ENCODE measurements at regions not wholly inside any gene's neighbourhood (a gene's known extent, or its start where the extent isn't known, plus 50 kb on each side); places are given as distances from the start of the nearest gene placed in this dataset.

- Histone ChIP-seq H2AFZ (ENCODE audit: low read depth, low read length) (no peak overlapping the region), H3F3A (ENCODE audit: insufficient read depth, low read length, poor library complexity, severe bottlenecking) (no peaks in the 10 kb centered on the region), H3K27ac (ENCODE audit: low read length) (no peak overlapping the region), H3K9ac (ENCODE audit: low read length) (no peak overlapping the region), H3K9me3 (ENCODE audit: low read length) (no peaks in the 10 kb centered on the region), H3K4me3 (ENCODE audit: low read length) (no peak overlapping the region), H3K9me2 (ENCODE audit: insufficient read depth, low read length) (no peaks in the 10 kb centered on the region), H3K36me3 (ENCODE audit: insufficient read depth, low read length) (no peaks in the 10 kb centered on the region), H4K20me1 (ENCODE audit: insufficient read depth) (no peaks in the 10 kb centered on the region), H3K27me3 (ENCODE audit: insufficient read depth, low read depth, low read length) (no peaks in the 10 kb centered on the region), H3K79me2 (replicated peaks; ENCODE audit: insufficient read depth, low read length) (no peaks in the 10 kb centered on the region), H3K4me2 (ENCODE audit: low read length) (no peak overlapping the region)
- no peak for TF ChIP-seq SMC3 (conservative IDR thresholded peaks at IDR 0.05; ENCODE audit: poor library complexity)
- TF ChIP-seq EZH2 (IDR thresholded peaks at IDR 0.05; ENCODE audit: borderline replicate concordance, insufficient read depth, low read length, poor library complexity, severe bottlenecking) = no peak
- TF ChIP-seq TAF1 (IDR thresholded peaks at IDR 0.05; ENCODE audit: low read depth) = no peak
- no peak for TF ChIP-seq REST (IDR thresholded peaks at IDR 0.05; ENCODE audit: borderline replicate concordance)
- TF ChIP-seq POLR2AphosphoS5 (IDR thresholded peaks at IDR 0.05) = no peak
- no peak for TF ChIP-seq RAD21 (conservative IDR thresholded peaks at IDR 0.05)
- no peak for TF ChIP-seq MXI1 (conservative IDR thresholded peaks at IDR 0.05; ENCODE audit: poor library complexity, severe bottlenecking)
- TF ChIP-seq CTCF (IDR thresholded peaks at IDR 0.05; ENCODE audit: poor library complexity, severe bottlenecking) = no peak
- TF ChIP-seq EP300 (conservative IDR thresholded peaks at IDR 0.05; ENCODE audit: poor library complexity, severe bottlenecking) = no peak
Measured at GRCh38 chr2:67667054-67667908, 270.1 kb downstream of the ETAA1 start.

- no peak overlapping the region for H3K27ac ChIP-seq (ENCODE audit: low read length)
- H4K20me1 ChIP-seq (ENCODE audit: insufficient read depth) = no peaks in the 10 kb centered on the region
- H3K79me2 ChIP-seq (replicated peaks; ENCODE audit: insufficient read depth, low read length) = no peaks in the 10 kb centered on the region
- H3K9me2 ChIP-seq (ENCODE audit: insufficient read depth, low read length) = no peaks in the 10 kb centered on the region
- no peaks in the 10 kb centered on the region for H3K9me3 ChIP-seq (ENCODE audit: low read length)
- no peaks in the 10 kb centered on the region for H3K36me3 ChIP-seq (ENCODE audit: insufficient read depth, low read length)
- H3F3A ChIP-seq (ENCODE audit: insufficient read depth, low read length, poor library complexity, severe bottlenecking) = no peaks in the 10 kb centered on the region
- TF ChIP-seq RAD21 (conservative IDR thresholded peaks at IDR 0.05) (no peak), TAF1 (IDR thresholded peaks at IDR 0.05; ENCODE audit: low read depth) (no peak), POLR2AphosphoS5 (IDR thresholded peaks at IDR 0.05) (no peak), REST (IDR thresholded peaks at IDR 0.05; ENCODE audit: borderline replicate concordance) (no peak), EZH2 (IDR thresholded peaks at IDR 0.05; ENCODE audit: borderline replicate concordance, insufficient read depth, low read length, poor library complexity, severe bottlenecking) (no peak), SMC3 (conservative IDR thresholded peaks at IDR 0.05; ENCODE audit: poor library complexity) (no peak), MXI1 (conservative IDR thresholded peaks at IDR 0.05; ENCODE audit: poor library complexity, severe bottlenecking) (no peak), CTCF (IDR thresholded peaks at IDR 0.05; ENCODE audit: poor library complexity, severe bottlenecking) (no peak)
- no peak overlapping the region for H3K4me2 ChIP-seq (ENCODE audit: low read length)
- H3K4me3 ChIP-seq (ENCODE audit: low read length) = no peak overlapping the region
- no peak overlapping the region for H2AFZ ChIP-seq (ENCODE audit: low read depth, low read length)
- no peaks in the 10 kb centered on the region for H3K27me3 ChIP-seq (ENCODE audit: insufficient read depth, low read depth, low read length)
- no peak overlapping the region for H3K9ac ChIP-seq (ENCODE audit: low read length)
Measured at GRCh38 chr2:67668538-67668937, 271.4 kb downstream of the ETAA1 start.

Data from neural cell (in vitro differentiated cells).